Large intestine (tissue), 3 donors: ENCODE measurements at regions not wholly inside any gene's neighbourhood (a gene's known extent, or its start where the extent isn't known, plus 50 kb on each side); places are given as distances from the start of the nearest gene placed in this dataset.

Experiments used
- DNase-seq, 2 donors: peaks; one replicate each; pipeline versions ENCODE4 v3.0.0 to v3.0.0-alpha.2; 2013
- H3K27ac ChIP-seq: one replicate; pipeline ENCODE4 v1.5.1; 2013; ENCODE audit warnings: low read length
- H3K27me3 ChIP-seq: 2 replicates; pipeline ENCODE4 v1.6.1; 2013; ENCODE audit warnings: low read length; ENCODE audit not compliant: control insufficient read depth, insufficient read depth
- H3K36me3 ChIP-seq: 2 replicates; pipeline ENCODE4 v1.6.1; 2013; ENCODE audit warnings: low read length; ENCODE audit not compliant: control insufficient read depth, insufficient read depth
- H3K4me1 ChIP-seq: one replicate; pipeline ENCODE4 v1.6.1; 2013; ENCODE audit warnings: low read length; ENCODE audit not compliant: control insufficient read depth, insufficient read depth
- H3K4me3 ChIP-seq: one replicate; pipeline ENCODE4 v1.5.1; 2013; ENCODE audit warnings: low read length
- H3K9me3 ChIP-seq: one replicate; pipeline ENCODE4 v1.6.1; 2013; ENCODE audit warnings: mild to moderate bottlenecking, low read depth, low read length, moderate library complexity; ENCODE audit not compliant: control insufficient read depth
- WGBS: methylation state at CpG from one replicate; pipeline ENCODE4 v1.1.5; 2013; ENCODE audit warnings: low lambda C conversion rate; ENCODE audit not compliant: insufficient coverage; 5-methylcytosine and 5-hydroxymethylcytosine counted together

DNA sequence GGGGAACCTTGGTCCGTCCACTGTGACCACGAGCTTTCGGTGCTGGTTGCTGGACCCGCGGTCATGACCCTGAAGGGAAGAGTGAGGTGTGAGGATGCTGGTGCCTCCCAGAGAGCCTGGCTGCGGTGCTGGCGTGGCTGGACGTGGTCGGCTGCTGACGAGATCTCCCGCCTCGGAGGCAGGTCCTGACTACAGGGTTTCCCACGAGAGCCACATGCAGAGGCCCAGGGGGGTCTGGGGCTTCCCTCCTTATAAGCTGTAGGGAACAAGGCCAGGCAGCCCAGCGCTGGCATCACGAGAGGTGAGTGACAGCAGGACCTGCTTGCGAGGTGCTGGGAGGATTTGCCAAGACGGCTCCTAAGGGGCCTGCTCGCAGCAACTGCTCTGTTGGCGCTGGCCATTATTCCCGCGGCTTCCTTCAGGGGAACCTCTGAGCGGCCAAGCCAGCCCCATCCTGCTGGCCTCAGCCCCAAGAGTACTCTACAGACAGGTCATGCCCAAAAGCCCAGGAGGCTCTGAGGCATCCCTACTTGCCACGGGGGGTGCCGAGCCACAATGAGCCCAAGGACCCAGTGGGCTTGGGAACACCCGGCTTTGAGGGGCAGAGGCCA is 134.8 kb downstream of the FOXL1 start:
- H3K27ac ChIP-seq: no peak overlapping the region
- H3K9me3 ChIP-seq: no peaks in the 10 kb centered on the region
- no peaks in the 10 kb centered on the region for H3K36me3 ChIP-seq
- DNase-seq: no peak
- 80% methylated on average over 2 of the region's 25 CpGs for WGBS
- no peaks in the 10 kb centered on the region for H3K4me1 ChIP-seq
- no peak overlapping the region for H3K4me3 ChIP-seq
- H3K27me3 ChIP-seq: peaks cover 13% of the 10 kb centered on the region

DNA sequence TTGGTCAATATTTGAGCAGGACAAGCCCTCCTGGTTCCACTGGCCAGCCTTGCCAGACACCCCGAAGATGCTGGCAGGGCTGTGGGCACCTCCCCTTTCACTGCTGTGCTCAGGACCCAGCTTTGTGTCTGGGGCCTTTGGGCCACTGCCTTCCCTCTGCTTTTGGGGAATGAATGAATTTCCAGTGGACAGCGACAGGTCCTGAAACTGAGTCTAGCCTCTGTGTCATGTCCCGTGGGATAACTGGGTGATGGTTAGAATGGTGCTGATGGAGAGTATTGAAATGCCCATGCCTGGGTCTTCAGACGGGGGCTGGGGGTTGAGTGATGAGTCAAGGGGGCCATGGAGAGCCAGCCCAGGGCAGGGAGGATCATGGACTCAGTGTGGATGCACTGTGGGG is 135.8 kb downstream of the FOXL1 start:
- Histone ChIP-seq H3K36me3 (no peaks in the 10 kb centered on the region), H3K27ac (no peak overlapping the region), H3K27me3 (peaks cover 10% of the 10 kb centered on the region), H3K4me1 (no peaks in the 10 kb centered on the region), H3K4me3 (no peak overlapping the region), H3K9me3 (no peaks in the 10 kb centered on the region)
- WGBS: 80% methylated on average over 1 of the region's 4 CpGs
- no peak for DNase-seq

DNA sequence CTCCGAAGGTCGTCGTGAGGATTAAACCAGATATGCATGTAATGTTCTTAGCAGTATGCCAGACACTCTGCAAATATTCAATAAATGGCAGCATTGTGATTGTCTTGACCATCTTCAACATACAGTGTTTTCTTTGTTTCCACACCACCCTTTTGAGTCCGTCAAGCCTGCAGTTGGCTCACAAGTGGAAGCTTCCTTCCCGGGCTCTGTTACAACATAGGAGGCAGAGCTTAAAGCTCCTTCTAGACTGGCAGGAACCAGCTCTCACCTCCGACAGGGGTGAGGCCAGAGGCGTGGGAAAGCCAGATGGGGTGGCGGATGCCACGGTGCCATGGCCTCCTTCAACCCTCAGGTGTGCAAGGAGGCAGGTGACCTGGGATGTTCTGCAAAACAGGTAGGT is 138.3 kb downstream of the FOXL1 start:
- Histone ChIP-seq H3K27me3 (peaks cover 3% of the 10 kb centered on the region), H3K9me3 (no peaks in the 10 kb centered on the region), H3K4me1 (no peaks in the 10 kb centered on the region), H3K27ac (no peak overlapping the region), H3K4me3 (no peak overlapping the region), H3K36me3 (no peaks in the 10 kb centered on the region)
- WGBS: no CpG with 5 or more reads among the region's 9 CpGs
- DNase-seq: no peak

DNA sequence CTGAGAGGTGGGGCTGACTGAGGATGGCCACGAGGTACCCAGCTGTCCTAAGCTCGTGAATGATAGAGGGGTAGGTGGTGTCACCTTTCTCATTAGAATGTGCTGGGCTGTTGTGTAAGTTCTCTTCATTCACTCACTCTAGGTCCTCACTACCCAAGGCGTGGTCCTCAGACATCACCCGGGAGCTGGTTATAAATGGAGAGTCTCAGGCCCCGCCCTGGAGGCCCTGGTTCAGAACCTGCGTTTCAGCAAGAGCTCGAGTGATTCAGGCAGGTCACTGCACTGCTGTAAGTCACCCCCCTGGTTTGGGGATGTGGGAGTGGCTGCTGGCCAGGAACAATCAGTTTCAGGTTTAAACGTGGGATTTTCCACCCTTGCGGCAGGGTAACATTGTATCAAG is 139.8 kb downstream of the FOXL1 start:
- no peak overlapping the region for H3K27ac ChIP-seq
- WGBS: no CpG with 5 or more reads among the region's 9 CpGs
- no peaks in the 10 kb centered on the region for H3K36me3 ChIP-seq
- no peak for DNase-seq
- H3K9me3 ChIP-seq: no peaks in the 10 kb centered on the region
- no peak overlapping the region for H3K4me3 ChIP-seq
- peaks cover 3% of the 10 kb centered on the region for H3K27me3 ChIP-seq
- H3K4me1 ChIP-seq: no peaks in the 10 kb centered on the region

DNA sequence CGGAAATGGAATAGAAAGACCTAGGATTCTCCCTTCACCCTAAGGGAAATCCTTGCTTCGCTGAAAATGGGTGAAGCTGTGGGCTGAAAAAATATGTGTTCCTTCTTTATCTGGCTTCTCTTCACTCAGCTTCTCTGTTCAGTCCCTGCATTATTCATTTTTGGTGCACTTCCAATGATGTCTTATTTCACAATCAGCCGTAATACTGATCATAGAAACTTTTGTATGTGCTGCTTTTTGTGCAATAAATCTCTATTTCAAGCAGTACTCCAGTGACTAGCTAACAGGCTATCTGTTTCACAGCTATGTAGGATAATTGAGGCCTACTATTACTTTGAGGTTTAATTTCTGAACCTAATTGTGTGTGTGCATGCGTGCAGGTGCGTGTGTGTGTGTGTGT is 144.6 kb downstream of the FOXL1 start:
- H3K4me1 ChIP-seq: no peaks in the 10 kb centered on the region
- no peak overlapping the region for H3K27ac ChIP-seq
- WGBS: no CpG with 5 or more reads among the region's 5 CpGs
- H3K4me3 ChIP-seq: no peak overlapping the region
- no peaks in the 10 kb centered on the region for H3K9me3 ChIP-seq
- H3K27me3 ChIP-seq: peaks cover 5% of the 10 kb centered on the region
- DNase-seq: no peak
- no peaks in the 10 kb centered on the region for H3K36me3 ChIP-seq

DNA sequence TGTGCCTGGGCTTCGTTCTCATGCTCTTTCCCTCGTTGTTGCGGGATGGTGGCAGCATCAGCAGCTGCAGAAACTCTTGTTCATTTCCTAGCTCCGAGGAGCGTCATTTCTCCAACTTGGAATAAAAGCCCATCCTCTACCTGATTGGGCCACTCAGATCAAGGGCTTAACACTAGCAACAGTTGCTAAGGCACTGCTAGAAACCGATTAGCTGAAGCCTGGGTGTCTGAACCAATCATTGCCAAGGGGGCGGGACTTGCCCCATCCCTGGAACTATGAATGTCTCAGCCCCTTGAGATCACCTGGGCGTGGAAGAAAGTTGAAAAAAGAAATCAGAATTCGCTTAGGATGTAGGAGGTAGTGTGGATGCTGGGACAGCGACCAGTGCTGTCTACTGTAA is 145.3 kb downstream of the FOXL1 start:
- Histone ChIP-seq H3K4me3 (no peak overlapping the region), H3K27me3 (peaks cover 12% of the 10 kb centered on the region), H3K9me3 (no peaks in the 10 kb centered on the region), H3K27ac (no peak overlapping the region), H3K36me3 (no peaks in the 10 kb centered on the region), H3K4me1 (no peaks in the 10 kb centered on the region)
- no peak for DNase-seq
- 70% methylated on average over 2 of the region's 10 CpGs for WGBS

DNA sequence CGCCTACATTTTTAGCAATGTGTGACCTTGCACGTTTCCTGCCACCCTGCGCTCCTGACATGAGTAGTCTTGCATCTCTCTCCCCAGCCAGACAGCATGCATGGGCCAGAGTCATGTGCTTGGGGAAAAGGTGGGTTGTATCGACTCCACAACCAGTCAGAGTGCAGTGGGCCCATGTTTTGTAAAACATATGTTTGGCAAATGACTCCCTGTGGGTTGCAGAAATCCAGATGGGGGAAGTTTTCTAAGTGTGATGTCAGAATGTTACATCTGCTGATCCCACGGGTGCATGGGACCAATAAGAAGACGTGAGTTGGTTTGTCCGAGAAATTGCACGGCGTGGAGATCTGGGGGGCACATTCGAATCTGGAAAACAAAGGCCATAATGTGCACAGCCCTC is 147.1 kb downstream of the FOXL1 start:
- no peaks in the 10 kb centered on the region for H3K36me3 ChIP-seq
- no CpG with 5 or more reads among the region's 10 CpGs for WGBS
- H3K4me1 ChIP-seq: no peaks in the 10 kb centered on the region
- no peaks in the 10 kb centered on the region for H3K9me3 ChIP-seq
- H3K27ac ChIP-seq: no peak overlapping the region
- no peak for DNase-seq
- H3K27me3 ChIP-seq: peaks cover 27% of the 10 kb centered on the region
- no peak overlapping the region for H3K4me3 ChIP-seq

DNA sequence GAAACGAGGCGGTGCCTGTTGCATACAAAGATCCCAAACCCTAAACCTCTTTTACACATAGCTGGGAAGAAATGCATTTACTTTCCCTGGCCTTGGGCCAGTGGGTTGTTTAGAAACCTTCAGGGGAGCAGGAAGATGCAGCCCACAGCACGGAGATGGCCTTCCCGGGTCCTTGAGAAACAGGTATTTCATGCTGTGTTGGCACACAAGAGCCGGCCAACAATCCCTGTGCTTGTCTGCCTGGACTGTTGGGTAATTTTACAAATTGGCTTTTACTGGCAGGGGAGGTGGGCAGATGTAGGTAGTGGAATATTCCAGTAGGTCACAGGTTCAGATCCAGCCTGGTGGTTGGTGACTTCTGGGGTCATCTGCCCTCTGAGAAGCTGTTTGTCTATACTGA is 148.0 kb downstream of the FOXL1 start:
- Histone ChIP-seq H3K4me1 (no peaks in the 10 kb centered on the region), H3K27me3 (peaks cover 37% of the 10 kb centered on the region), H3K4me3 (no peak overlapping the region), H3K9me3 (no peaks in the 10 kb centered on the region), H3K36me3 (no peaks in the 10 kb centered on the region), H3K27ac (no peak overlapping the region)
- WGBS: no CpG with 5 or more reads among the region's 5 CpGs
- DNase-seq: no peak

DNA sequence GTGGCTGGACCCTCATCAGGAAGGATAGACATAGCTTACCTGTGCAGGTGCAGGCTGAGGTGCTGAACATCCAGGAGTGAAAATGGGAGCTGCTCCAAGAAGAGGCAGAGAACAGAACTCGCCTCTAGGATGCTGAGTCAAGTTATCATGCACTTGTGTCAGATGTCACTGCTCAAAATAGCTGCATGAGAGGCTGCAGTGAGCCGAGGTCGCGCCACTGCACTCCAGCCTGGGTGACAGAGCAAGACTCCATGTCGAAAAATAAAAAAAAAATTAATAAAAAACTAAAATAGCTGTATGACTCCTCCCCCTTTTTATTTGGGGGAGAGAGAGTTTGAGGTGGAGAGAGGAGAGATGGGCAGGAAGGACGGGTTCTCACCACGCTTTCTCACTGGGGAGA is 148.8 kb downstream of the FOXL1 start:
- no peak for DNase-seq
- no peaks in the 10 kb centered on the region for H3K4me1 ChIP-seq
- no CpG with 5 or more reads among the region's 7 CpGs for WGBS
- no peaks in the 10 kb centered on the region for H3K36me3 ChIP-seq
- H3K4me3 ChIP-seq: no peak overlapping the region
- H3K27me3 ChIP-seq: peaks cover 45% of the 10 kb centered on the region
- no peaks in the 10 kb centered on the region for H3K9me3 ChIP-seq
- H3K27ac ChIP-seq: no peak overlapping the region

DNA sequence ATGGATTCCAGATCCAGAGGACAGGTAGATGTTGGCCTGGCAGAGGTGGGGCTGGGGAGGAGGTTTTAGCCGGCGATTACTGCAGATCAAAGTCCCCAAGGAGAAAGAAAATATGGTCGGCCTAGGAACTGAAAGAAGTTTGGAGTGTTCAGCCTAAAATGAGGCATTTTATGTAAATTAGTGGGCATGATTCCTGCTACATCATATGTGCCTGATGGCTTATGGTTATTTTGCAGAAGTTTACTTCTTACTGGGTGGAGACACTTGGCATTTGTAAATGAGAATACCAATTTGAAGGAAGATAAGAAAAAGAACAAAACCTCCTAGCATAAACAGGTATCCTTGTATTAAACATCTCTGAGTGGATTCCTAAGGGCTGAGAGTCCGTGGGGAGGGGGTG is 149.3 kb downstream of the FOXL1 start:
- Histone ChIP-seq H3K27ac (no peak overlapping the region), H3K36me3 (no peaks in the 10 kb centered on the region), H3K4me3 (no peak overlapping the region), H3K9me3 (no peaks in the 10 kb centered on the region), H3K27me3 (peaks cover 50% of the 10 kb centered on the region), H3K4me1 (no peaks in the 10 kb centered on the region)
- no peak for DNase-seq
- WGBS: no CpG with 5 or more reads among the region's 4 CpGs

DNA sequence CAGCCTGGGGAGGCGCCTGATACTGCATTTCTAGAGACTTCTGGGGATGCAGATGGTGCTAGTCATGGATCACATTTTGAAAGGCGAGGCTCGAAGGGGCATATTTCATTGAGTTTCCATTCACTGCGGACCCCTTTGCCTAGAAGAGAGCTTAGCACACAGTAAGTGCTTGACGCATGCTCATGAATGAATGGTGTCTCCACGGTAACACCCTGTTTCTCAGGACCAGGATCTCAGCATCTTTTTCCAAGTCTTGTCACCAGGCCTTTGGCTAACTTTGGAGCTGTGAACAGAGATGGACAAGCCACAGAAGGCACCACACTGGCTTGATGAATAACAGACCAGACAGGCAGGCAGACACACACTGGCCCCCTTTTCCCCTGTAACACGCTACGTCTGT is 151.3 kb downstream of the FOXL1 start:
- no CpG with 5 or more reads among the region's 8 CpGs for WGBS
- Histone ChIP-seq H3K27me3 (peaks cover 64% of the 10 kb centered on the region), H3K36me3 (no peaks in the 10 kb centered on the region), H3K27ac (no peak overlapping the region), H3K9me3 (no peaks in the 10 kb centered on the region), H3K4me3 (no peak overlapping the region), H3K4me1 (no peaks in the 10 kb centered on the region)
- no peak for DNase-seq
